Epithelial cell of esophagus (primary cell): ENCODE measurements at regions not wholly inside any gene's neighbourhood (a gene's known extent, or its start where the extent isn't known, plus 50 kb on each side); places are given as distances from the start of the nearest gene placed in this dataset.

Source experiments
- DNase-seq: peaks from one replicate; pipeline ENCODE4 v3.0.0; 2010; ENCODE audit warnings: low read depth
- H3K4me3 ChIP-seq: 2 replicates; pipeline ENCODE4 v1.5.1; 2011; ENCODE audit warnings: mild to moderate bottlenecking, low read length, control low read depth
- TF ChIP-seq, protein P1 (sequence below): IDR thresholded peaks from 2 replicates; pipeline ENCODE4 v1.5.1; 2011; ENCODE audit warnings: low read depth, mild to moderate bottlenecking, low read length, control low read depth, inconsistent platforms; ENCODE audit not compliant: insufficient read depth; ENCODE audit errors: missing control alignments

DNA sequence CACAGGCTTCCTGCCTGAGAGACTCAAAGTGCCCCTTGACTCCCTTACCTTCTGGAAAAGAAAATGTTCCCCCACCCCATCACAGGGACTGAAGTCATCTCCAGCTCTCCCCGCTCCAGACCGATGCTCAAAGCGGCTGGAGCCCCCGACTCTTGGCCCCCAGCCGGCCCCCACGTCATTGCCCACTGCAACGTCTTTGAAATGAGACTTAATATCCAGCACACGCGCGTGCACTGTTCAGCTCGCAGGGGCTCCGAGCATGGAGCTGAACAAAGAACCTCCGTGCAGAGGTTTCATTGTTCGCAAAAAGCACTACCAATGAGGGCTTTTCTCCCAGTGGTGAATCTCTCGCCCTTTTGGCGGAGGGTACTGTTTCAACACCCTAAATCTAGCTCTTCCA is 313.4 kb upstream of the SORL1-AS1 start:
- no peak for DNase-seq
- no peak overlapping the region for H3K4me3 ChIP-seq
- TF ChIP-seq, protein P1, sequence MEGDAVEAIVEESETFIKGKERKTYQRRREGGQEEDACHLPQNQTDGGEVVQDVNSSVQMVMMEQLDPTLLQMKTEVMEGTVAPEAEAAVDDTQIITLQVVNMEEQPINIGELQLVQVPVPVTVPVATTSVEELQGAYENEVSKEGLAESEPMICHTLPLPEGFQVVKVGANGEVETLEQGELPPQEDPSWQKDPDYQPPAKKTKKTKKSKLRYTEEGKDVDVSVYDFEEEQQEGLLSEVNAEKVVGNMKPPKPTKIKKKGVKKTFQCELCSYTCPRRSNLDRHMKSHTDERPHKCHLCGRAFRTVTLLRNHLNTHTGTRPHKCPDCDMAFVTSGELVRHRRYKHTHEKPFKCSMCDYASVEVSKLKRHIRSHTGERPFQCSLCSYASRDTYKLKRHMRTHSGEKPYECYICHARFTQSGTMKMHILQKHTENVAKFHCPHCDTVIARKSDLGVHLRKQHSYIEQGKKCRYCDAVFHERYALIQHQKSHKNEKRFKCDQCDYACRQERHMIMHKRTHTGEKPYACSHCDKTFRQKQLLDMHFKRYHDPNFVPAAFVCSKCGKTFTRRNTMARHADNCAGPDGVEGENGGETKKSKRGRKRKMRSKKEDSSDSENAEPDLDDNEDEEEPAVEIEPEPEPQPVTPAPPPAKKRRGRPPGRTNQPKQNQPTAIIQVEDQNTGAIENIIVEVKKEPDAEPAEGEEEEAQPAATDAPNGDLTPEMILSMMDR: no peak

DNA sequence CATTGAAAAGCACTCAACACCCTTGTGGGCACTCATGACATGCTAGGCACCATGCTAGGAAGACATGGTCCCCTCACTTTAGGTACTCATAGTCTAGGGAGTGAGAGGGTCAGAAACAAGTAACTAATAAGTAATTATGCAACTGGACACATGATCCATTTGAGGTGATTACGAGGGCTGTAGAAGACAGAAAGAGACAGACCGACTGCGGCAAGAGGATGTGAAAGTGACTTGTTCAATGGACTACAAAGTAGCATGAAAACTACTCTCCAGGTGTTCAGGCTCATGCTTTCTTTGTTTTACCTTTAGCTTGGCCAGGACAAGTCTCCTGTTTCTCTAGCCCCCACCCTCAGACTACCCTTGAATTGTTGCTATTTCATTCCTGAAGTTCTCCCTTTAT is 310.8 kb upstream of the SORL1-AS1 start:
- DNase-seq: no peak
- TF ChIP-seq, protein P1: no peak
- H3K4me3 ChIP-seq: no peak overlapping the region

DNA sequence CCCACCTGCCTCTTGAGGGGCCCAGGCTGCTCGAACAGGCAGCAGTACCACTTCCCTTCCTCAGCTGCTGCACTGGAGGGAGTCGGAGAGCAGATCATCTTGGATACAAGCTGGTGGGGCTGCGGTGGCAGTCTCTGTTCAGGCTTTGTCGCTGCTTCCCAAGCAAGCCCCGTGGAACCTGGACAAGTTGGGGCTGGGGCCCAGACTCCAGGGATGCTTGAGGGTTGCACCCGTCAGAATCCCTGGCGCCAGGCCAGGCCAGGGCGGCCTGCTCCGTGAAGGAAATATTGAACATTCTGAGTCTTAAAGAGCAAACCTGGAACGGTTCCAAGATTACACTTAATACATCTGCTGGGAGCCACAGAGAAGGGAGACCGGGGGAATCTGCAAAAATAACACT is 310.1 kb upstream of the SORL1-AS1 start:
- TF ChIP-seq, protein P1: no peak
- H3K4me3 ChIP-seq: no peak overlapping the region
- DNase-seq: peak; percentile 47

DNA sequence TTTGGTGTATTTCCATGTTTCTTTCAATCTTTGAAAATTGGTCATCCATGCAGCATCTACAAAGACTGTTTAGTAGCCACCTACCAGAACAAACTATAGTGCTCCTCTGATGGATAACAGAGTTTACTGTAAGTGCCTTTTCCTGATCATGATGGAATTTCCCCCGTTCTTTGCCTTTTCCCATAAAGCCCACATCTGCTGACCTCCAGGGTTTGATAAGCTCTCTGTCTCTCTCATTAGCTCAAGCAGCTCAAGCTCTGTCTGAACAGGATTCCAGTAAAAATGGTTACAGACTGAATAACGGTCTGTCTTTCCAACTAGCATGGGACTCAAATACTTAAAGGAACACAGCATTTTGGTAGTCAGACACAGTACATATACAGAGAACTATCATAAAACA is 308.4 kb upstream of the SORL1-AS1 start:
- no peak overlapping the region for H3K4me3 ChIP-seq
- no peak for DNase-seq
- TF ChIP-seq, protein P1: no peak

DNA sequence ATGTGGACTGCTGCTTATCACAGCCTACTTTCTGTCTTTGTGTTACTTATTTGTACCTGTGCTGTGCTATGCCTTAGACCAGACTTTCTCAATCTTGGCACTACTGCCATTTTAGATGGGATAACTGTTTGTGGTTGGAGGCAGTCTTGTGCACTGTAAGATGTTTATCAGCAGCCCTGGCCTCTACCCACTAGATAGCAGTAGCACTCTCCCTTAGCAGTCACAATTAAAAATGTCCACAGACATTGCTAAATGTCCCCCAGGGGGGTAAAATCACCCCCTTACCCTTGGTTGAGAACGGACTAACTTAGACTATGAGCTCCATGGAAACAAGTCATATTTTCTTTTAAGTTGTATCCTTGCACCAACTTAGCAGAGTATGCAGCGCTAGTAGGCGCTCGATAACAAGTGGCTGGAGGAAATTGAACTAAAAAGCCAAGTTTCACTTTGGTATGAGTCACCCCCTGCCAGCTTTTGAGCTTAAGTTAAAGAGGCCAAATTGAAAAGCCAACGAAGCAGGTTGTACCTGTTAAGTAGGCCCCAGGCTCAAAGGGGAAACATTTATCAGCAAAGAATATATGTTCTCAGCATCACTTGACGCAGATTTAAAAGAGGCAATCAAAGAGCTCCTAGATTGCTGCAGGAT is 304.8 kb upstream of the SORL1-AS1 start:
- peak; percentile 70 for DNase-seq
- TF ChIP-seq, protein P1: no peak
- H3K4me3 ChIP-seq: no peak overlapping the region

DNA sequence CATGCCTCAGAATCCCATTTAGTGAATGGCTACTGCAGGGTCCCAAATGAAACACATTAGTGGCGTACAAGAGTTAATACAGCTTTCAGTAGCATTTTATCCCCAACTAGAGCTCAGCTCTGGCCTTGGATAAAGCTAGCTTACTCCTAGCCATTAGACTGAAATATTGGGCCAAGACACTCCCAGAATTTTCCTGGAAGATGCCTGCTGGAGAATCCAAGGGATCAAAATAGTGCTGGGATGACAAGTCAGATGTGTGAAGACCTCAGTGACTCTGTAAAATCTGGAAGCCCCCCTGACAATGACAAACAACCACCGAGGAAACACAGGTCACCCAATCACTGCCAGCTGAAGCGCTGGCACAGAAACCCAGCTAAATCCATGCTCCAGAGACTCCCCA is 303.1 kb upstream of the SORL1-AS1 start:
- TF ChIP-seq, protein P1: no peak
- H3K4me3 ChIP-seq: no peak overlapping the region
- DNase-seq: no peak

DNA sequence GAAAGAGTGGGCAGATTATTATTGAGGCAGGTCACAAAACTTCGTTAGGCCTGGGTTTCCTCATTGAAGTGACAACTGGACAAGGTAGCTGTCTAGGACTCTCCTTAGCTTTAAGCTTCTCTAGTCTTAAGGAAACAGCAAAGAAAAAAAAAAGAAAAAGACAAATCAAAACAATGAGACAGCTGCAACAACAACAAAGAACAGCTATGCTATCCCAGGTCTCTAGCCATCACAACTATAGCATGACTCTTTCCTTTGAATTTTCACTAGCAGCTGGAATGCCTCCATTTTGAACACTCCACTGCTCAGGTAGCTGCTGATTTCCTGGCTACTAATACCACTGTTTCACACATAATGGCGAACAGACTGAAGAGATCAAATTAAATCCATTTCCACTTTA is 302.4 kb upstream of the SORL1-AS1 start:
- TF ChIP-seq, protein P1: no peak
- no peak for DNase-seq
- no peak overlapping the region for H3K4me3 ChIP-seq
